H7 (cell line): ENCODE measurements at regions not wholly inside any gene's neighbourhood (a gene's known extent, or its start where the extent isn't known, plus 50 kb on each side); places are given as distances from the start of the nearest gene placed in this dataset.
"Not testable (repeated sequence)": the region's sequence is repeated elsewhere in the genome, so short reads cannot be mapped to it uniquely, and the experiment has no call there.

ENCODE experiments used
- DNase-seq: peaks from one replicate; pipeline ENCODE4 v3.0.0; 2012
- H3K27me3 ChIP-seq: 2 replicates; pipeline ENCODE4 v1.6.0; 2011; ENCODE audit warnings: mild to moderate bottlenecking, low read length; ENCODE audit not compliant: control insufficient read depth, insufficient read depth
- H3K36me3 ChIP-seq: replicated peaks from 2 replicates; pipeline ENCODE4 v1.5.1; 2011; ENCODE audit warnings: low read length; ENCODE audit not compliant: control insufficient read depth, insufficient read depth
- H3K4me3 ChIP-seq: 2 replicates; pipeline ENCODE4 v1.5.1; 2011; ENCODE audit warnings: low read depth, mild to moderate bottlenecking, control low read depth, low read length, moderate library complexity; ENCODE audit not compliant: insufficient read depth

GRCh38 chr7:81321949-81322348 lies 403.1 kb upstream of the SEMA3C start:
- H3K4me3 ChIP-seq, result no peak overlapping the region
- no peak for DNase-seq
- no peaks in the 10 kb centered on the region for H3K36me3 ChIP-seq
- H3K27me3 ChIP-seq, result no peaks in the 10 kb centered on the region

DNA sequence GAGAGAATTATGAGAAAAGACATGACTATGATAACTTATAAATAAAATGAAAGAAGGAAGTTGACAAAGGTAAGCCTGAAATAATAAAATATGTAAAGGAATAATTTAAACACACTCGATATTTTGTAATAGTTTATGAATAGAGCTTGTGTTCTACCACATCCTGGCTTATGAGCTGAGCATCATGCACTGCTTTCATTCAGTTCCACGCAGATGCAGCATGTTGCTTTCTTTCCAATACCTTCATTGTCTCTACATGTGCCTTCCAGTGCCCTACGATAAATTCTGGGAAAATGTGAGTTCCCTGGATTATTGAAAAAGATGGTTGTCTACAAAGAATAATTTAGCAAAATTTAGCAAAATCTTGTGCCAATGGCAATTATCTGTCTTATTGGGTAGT lies 398.9 kb upstream of the SEMA3C start:
- no peaks in the 10 kb centered on the region for H3K27me3 ChIP-seq
- DNase-seq, result no peak

GRCh38 chr7:81308643-81309322 lies 389.9 kb upstream of the SEMA3C start:
- Histone ChIP-seq H3K36me3 (no peaks in the 10 kb centered on the region), H3K27me3 (no peaks in the 10 kb centered on the region), H3K4me3 (no peak overlapping the region)
- DNase-seq, result no peak

More for the DNA sequence above, 398.9 kb upstream of the SEMA3C start:
- Histone ChIP-seq H3K4me3 (no peak overlapping the region), H3K36me3 (no peaks in the 10 kb centered on the region)

DNA sequence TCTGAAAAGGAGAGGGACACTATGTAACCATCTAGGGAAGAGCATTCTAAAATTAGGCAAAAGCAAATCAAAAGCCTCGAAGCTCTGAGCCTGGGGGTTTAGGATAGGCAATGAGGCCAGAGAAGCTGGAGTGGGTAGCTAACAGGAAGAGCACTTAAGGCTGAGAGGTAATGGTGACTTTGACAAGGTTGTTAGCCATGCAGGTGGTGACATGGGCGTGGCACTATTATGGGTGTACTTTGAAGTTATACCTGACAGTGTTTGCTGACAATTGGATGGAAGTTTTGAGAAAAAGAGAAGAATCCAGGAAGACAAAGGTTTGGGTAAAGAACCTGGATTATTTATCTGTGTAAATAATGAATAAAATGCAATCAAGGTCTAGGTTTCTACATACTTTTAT lies 383.0 kb upstream of the SEMA3C start:
- Histone ChIP-seq H3K4me3 (no peak overlapping the region), H3K36me3 (no peaks in the 10 kb centered on the region), H3K27me3 (no peaks in the 10 kb centered on the region)
- DNase-seq, result no peak

- no peak overlapping the region for H3K4me3 ChIP-seq
- DNase-seq, result no peak
- H3K27me3 ChIP-seq, result no peaks in the 10 kb centered on the region
- H3K36me3 ChIP-seq, result no peaks in the 10 kb centered on the region
Observed at GRCh38 chr7:81300753-81301152, 381.9 kb upstream of the SEMA3C start.

DNA sequence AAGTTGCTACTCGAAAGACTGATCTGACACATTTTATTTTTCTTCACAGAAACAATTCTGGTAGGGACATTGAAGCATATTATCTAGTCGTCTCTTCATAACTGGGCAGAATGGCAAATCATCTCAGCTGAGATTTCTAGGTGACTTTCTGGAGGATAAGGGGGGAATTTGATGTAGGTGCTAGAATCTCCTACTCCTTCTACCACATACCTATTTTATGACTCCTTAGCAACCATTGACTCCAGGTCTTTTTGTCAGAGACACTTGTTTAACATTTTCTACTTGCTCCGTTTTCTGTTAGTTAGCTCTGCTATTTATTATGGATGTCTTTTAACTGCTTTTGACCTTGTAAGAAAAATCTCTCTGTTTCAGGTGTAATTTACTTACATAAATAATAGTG lies 380.9 kb upstream of the SEMA3C start:
- Histone ChIP-seq H3K36me3 (no peaks in the 10 kb centered on the region), H3K4me3 (no peak overlapping the region), H3K27me3 (no peaks in the 10 kb centered on the region)
- DNase-seq, result no peak

- H3K36me3 ChIP-seq, result no peaks in the 10 kb centered on the region
- H3K27me3 ChIP-seq, result no peaks in the 10 kb centered on the region
- no peak for DNase-seq
- H3K4me3 ChIP-seq, result no peak overlapping the region
Observed at GRCh38 chr7:81298951-81299666, 380.3 kb upstream of the SEMA3C start.

- Histone ChIP-seq H3K4me3 (no peak overlapping the region), H3K27me3 (no peaks in the 10 kb centered on the region), H3K36me3 (no peaks in the 10 kb centered on the region)
- DNase-seq, result no peak
Observed at GRCh38 chr7:81297317-81297716, 378.5 kb upstream of the SEMA3C start.

GRCh38 chr7:81296726-81297125 lies 377.9 kb upstream of the SEMA3C start:
- Histone ChIP-seq H3K36me3 (no peaks in the 10 kb centered on the region), H3K27me3 (no peaks in the 10 kb centered on the region), H3K4me3 (no peak overlapping the region)
- DNase-seq, result no peak

DNA sequence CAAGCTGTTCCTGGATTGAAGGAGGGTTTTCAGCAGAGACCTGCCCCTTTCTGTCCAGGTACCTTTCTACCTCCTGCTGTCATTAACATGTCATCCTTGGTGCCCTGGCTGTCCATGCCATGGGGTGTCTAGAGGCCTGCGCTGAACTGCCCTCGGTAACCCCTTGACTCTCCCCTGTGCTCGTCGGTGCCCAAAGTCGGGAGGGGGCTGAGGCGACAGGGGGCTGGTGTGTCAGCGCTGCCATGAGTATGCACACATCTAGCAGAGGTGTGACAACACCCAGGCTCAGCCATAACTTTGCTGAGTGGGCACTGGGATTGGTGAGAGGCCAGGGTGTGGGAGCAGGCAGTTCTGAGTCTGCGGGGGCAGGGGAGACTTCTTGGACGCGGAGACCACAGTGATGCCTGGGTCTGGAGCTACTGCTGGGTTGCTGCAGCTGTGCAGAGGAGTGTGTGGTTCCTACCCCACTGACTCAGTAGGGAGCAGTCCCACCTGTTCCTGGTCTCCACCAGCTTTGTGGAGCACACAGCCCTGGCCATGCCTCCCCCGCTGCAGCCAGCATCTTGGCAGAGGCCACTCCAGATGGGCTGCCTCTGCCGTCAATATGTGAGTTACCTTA lies 376.2 kb upstream of the SEMA3C start:
- Histone ChIP-seq H3K4me3 (no peak overlapping the region), H3K36me3 (no peaks in the 10 kb centered on the region), H3K27me3 (no peaks in the 10 kb centered on the region)
- no peak for DNase-seq

DNA sequence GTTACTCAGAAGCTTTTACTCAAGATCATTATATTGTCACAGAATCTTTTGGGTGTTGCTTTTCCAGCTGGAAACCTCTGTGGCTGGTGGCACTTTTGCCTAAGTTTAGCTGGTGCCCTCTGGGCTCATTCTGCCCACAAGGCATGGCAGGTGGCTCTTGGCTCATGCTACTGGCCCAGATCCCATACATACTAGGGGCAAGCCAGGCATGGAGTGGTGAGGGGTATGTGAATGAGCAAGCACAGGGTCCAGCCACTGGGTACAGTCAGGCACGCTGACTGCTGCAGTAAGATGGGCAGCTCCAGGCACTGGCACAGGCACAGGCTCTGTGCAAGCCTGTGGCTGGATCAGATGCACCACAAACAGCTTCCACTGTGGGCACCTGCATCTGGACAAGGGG lies 375.0 kb upstream of the SEMA3C start:
- Histone ChIP-seq H3K4me3 (no peak overlapping the region), H3K36me3 (no peaks in the 10 kb centered on the region), H3K27me3 (no peaks in the 10 kb centered on the region)
- DNase-seq, result no peak

GRCh38 chr7:81286754-81287153 lies 367.9 kb upstream of the SEMA3C start:
- not testable (repeated sequence) for H3K4me3 ChIP-seq, H3K36me3 ChIP-seq, H3K27me3 ChIP-seq, DNase-seq

GRCh38 chr7:81285142-81285871 lies 366.5 kb upstream of the SEMA3C start:
- no peak for DNase-seq
- Histone ChIP-seq H3K36me3 (no peaks in the 10 kb centered on the region), H3K4me3 (no peak overlapping the region), H3K27me3 (no peaks in the 10 kb centered on the region)

- Histone ChIP-seq H3K27me3 (no peaks in the 10 kb centered on the region), H3K4me3 (no peak overlapping the region), H3K36me3 (no peaks in the 10 kb centered on the region)
- DNase-seq, result no peak
Observed at GRCh38 chr7:81284576-81284975, 365.7 kb upstream of the SEMA3C start.

DNA sequence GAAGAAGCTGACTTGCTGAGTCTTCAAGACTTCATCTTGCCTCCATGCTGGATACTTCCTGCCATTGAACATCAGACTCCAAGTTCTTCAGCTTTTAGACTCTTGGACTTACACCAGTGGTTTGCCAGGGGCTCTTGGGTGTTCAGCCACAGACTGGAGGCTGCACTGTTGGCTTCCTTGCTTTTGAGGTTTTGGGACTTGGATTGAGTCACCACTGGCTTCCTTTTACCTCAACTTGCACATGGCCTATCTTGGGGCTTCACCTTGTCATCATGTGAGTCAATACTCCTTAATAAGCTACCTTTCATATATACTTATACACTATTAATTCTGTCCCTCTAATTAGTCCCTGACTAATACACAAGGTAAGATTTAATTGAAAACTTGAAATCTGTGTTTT lies 361.7 kb upstream of the SEMA3C start:
- Histone ChIP-seq H3K27me3 (no peaks in the 10 kb centered on the region), H3K4me3 (no peak overlapping the region), H3K36me3 (no peaks in the 10 kb centered on the region)
- no peak for DNase-seq
